Progenitor cell of endocrine pancreas (in vitro differentiated cells): ENCODE measurements at regions not wholly inside any gene's neighbourhood (a gene's known extent, or its start where the extent isn't known, plus 50 kb on each side); places are given as distances from the start of the nearest gene placed in this dataset.

ENCODE experiments used
- DNase-seq: peaks from one replicate; pipeline ENCODE4 v3.0.0; 2021; ENCODE audit warnings: low spot score; ENCODE audit not compliant: unreplicated experiment
- H3K27ac Mint-ChIP-seq: 2 replicates; pipeline ENCODE4 v1.8.0; 2021; ENCODE audit warnings: mild to moderate bottlenecking, moderate library complexity, mixed read lengths
- H3K27me3 Mint-ChIP-seq: 2 replicates; pipeline ENCODE4 v1.8.0; 2021; ENCODE audit warnings: mixed read lengths
- H3K36me3 Mint-ChIP-seq: 2 replicates; pipeline ENCODE4 v1.8.0; 2022; ENCODE audit warnings: mixed read lengths; ENCODE audit not compliant: insufficient read depth
- H3K4me1 Mint-ChIP-seq: 2 replicates; pipeline ENCODE4 v1.8.0; 2021; ENCODE audit warnings: low read depth, mixed read lengths
- H3K4me3 Mint-ChIP-seq: 2 replicates; pipeline ENCODE4 v1.8.0; 2021; ENCODE audit warnings: low read depth, mild to moderate bottlenecking, moderate library complexity, mixed read lengths
- H3K9me3 Mint-ChIP-seq: 2 replicates; pipeline ENCODE4 v1.8.0; 2021; ENCODE audit warnings: low read depth, mixed read lengths
- TF ChIP-seq, protein P1 (sequence below): fragments of 200-600 bp; sonication (generic); IDR thresholded peaks from one replicate; pipeline ENCODE4 v1.5.0; 2021; ENCODE audit warnings: antibody characterized with exemption, mild to moderate bottlenecking; ENCODE audit not compliant: unreplicated experiment

GRCh38 chr5:30843541-30843940 lies 349.9 kb upstream of the CDH6 start:
- Mint-ChIP-seq H3K36me3 (no peaks in the 10 kb centered on the region), H3K4me1 (no peaks in the 10 kb centered on the region), H3K4me3 (no peak overlapping the region), H3K9me3 (no peaks in the 10 kb centered on the region), H3K27ac (no peak overlapping the region), H3K27me3 (no peaks in the 10 kb centered on the region)
- TF ChIP-seq, protein P1, sequence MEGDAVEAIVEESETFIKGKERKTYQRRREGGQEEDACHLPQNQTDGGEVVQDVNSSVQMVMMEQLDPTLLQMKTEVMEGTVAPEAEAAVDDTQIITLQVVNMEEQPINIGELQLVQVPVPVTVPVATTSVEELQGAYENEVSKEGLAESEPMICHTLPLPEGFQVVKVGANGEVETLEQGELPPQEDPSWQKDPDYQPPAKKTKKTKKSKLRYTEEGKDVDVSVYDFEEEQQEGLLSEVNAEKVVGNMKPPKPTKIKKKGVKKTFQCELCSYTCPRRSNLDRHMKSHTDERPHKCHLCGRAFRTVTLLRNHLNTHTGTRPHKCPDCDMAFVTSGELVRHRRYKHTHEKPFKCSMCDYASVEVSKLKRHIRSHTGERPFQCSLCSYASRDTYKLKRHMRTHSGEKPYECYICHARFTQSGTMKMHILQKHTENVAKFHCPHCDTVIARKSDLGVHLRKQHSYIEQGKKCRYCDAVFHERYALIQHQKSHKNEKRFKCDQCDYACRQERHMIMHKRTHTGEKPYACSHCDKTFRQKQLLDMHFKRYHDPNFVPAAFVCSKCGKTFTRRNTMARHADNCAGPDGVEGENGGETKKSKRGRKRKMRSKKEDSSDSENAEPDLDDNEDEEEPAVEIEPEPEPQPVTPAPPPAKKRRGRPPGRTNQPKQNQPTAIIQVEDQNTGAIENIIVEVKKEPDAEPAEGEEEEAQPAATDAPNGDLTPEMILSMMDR: no peak
- no peak for DNase-seq

DNA sequence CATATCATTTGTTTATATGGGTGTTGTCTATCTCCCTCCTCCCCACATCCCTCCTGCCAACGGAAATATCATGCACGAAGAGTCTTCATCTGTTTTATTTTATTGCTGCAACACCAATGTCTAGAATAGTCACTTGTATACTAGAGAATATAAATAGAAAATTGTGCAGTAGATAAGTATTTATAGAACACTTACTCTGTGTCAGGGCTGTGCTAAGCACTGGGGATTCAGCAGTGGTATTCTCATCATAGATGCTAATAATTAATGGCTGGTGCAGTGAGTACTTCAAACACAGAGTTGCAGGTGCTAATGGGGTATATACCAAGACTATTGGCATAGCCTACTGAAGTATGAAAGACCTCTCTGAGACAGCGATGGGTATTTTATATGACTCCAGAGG lies 353.5 kb upstream of the CDH6 start:
- Mint-ChIP-seq H3K4me1 (no peaks in the 10 kb centered on the region), H3K4me3 (no peak overlapping the region), H3K9me3 (no peaks in the 10 kb centered on the region), H3K36me3 (no peaks in the 10 kb centered on the region), H3K27ac (no peak overlapping the region), H3K27me3 (no peaks in the 10 kb centered on the region)
- no peak for DNase-seq
- TF ChIP-seq, protein P1: no peak

DNA sequence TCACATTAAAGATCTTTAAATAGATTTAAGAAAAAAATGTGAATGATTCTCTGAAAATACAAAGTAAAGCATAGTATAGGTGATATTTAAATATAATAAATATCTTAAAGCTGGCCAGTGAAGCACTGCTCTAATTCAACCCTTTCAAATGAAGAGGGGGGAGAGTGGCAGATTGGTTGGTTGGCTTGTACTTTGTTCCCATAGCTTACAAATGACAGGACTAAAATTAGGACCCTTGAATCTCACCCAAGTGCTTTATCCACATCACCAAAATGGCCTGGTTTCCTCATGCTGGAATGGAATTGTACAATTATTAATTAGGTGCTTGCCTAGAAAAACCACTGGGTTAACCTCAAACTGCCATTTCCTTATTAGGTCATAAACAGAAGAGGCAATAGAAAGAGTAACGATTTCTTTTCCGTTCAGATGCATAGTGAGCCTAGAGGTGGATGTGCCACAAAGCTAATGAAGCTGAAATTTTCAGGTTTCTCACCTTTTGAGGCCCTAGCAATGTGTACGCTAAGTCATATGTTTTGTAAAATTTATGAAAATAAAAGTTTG lies 354.5 kb upstream of the CDH6 start:
- no peaks in the 10 kb centered on the region for H3K4me1 Mint-ChIP-seq
- H3K36me3 Mint-ChIP-seq: no peaks in the 10 kb centered on the region
- no peak overlapping the region for H3K27ac Mint-ChIP-seq
- no peak for DNase-seq
- no peak overlapping the region for H3K4me3 Mint-ChIP-seq
- no peaks in the 10 kb centered on the region for H3K27me3 Mint-ChIP-seq
- TF ChIP-seq, protein P1: no peak
- H3K9me3 Mint-ChIP-seq: no peaks in the 10 kb centered on the region

GRCh38 chr5:30832519-30832918 lies 361.0 kb upstream of the CDH6 start:
- no peaks in the 10 kb centered on the region for H3K4me1 Mint-ChIP-seq
- no peak for DNase-seq
- H3K27me3 Mint-ChIP-seq: no peaks in the 10 kb centered on the region
- H3K36me3 Mint-ChIP-seq: peaks cover 3% of the 10 kb centered on the region
- TF ChIP-seq, protein P1: no peak
- no peak overlapping the region for H3K27ac Mint-ChIP-seq
- H3K9me3 Mint-ChIP-seq: peaks cover 11% of the 10 kb centered on the region
- H3K4me3 Mint-ChIP-seq: no peak overlapping the region

DNA sequence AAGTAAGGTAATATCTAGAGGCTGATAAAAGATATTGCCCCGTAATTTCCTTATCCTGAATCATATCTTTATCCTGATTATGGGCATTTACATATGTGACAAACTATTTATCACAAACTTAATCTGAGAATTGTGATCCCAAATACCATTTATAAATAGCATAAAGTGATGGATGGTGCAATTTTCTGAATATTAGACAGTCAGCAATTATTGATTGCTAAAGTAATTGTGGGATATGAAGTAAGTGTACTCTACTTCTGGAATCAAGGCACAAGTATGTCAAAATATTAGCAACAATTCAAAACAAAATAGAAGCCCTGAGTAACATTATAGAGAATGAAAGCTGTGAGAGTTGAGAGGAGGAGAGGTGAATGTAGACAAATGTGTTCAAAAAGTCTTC lies 361.9 kb upstream of the CDH6 start:
- Mint-ChIP-seq H3K4me1 (no peaks in the 10 kb centered on the region), H3K4me3 (no peak overlapping the region), H3K27me3 (no peaks in the 10 kb centered on the region), H3K27ac (no peak overlapping the region), H3K36me3 (peaks cover 3% of the 10 kb centered on the region), H3K9me3 (peaks cover 11% of the 10 kb centered on the region)
- TF ChIP-seq, protein P1: no peak
- no peak for DNase-seq
